CD4-positive, alpha-beta T cell treated with Interleukin-1 beta for 1 hour (primary cell): ENCODE measurements at regions not wholly inside any gene's neighbourhood (a gene's known extent, or its start where the extent isn't known, plus 50 kb on each side); places are given as distances from the start of the nearest gene placed in this dataset.

ENCODE experiments used
- DNase-seq, 2 donors: peaks; one replicate each; pipeline ENCODE4 v3.0.0-alpha.2; 2020 to 2022

DNA sequence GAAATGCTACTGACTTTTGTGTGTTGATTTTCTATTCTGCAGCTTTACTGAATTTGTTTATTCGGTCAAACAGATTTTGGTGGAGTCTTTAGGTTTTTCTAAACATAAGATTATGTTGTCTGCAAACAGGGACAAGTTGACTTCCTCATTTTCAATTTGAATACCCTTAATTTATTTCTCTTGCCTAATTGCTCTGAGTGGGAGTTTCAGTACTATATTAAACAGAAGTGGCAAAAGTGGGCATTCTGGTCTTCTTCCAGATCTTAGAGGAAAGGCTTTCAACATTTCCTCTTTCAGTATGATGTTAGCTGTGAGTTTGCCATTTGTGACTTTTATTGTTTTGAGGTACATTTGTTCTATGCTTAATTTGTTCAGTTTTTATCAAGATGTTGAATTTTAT, 268.5 kb downstream of the WNT5A start:
- no peak for DNase-seq

DNA sequence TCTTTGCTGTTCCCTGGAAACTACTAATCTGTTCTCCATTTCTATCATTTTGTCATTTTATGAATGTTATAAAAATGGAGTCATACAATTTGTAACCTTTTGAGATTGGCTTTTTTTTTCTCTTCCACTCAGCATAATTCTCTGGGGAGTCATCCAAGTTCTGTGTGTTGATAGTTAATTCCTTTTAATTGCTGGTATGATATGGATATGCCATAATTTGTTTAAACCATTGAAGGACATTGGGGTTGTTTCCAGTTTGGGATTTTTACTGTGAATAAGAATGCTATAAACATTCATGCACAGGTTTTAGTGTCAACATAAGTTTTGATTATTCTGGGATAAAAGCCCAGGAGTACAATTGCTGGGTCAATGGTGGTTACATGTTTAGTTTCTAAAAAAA, 279.4 kb downstream of the WNT5A start:
- no peak for DNase-seq

DNA sequence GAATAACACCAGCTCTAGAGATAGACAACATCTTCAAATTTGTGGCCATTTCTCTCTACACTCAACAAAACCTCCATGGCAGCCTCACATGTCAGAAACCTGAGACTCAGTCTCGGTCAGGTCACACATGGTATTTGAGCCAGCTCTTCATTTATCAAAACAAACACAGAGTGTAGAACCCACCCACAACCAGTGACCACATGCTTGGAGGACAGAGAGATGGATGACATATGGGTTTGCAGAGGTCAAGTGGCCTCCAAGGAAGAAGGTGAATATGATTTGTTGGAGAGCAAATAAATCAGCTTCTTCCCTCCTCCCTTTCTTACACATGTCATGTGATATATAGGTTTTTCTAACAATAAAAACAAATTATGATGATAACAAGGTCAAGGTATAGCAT, 278.1 kb upstream of the LRTM1 start:
- DNase-seq = no peak

DNA sequence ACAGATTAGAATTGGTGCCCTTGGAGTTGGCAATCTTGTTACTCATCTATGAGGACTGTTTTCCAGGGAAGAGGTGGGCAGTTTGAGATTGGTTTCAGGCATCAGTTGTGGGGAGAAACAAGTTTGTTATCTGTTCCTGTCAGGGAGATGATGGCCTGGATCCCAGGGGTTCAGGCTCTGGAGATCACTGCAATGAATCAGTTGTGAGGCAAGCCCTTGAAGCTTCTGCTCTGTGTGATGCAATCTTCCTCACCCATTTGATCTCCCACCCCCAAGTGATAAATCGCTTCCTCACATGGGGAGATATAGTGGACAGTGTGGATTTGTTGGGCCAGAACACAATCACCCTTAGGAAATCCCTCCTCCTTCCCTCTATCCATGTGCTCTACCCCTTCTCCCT, 276.6 kb upstream of the LRTM1 start:
- DNase-seq = no peak

DNA sequence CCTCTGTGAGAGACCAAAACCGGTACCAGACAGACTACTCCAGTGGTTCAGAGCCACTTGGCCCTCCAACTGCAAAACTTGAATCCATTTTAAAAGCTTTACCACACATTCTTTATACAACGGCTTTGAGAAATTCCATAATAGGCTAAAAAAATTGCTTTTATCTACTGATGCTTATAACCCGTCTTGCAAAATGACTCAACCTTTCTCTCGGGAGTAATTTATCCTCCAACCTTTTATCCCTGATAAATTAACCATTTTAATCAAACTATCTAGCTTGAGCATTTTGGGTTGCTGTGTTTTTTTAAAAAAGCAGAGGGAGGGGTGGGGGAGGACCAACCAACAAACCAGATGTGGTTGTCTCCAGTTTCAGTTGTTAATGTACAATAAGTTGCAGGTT, 275.7 kb upstream of the LRTM1 start:
- DNase-seq = no peak

DNA sequence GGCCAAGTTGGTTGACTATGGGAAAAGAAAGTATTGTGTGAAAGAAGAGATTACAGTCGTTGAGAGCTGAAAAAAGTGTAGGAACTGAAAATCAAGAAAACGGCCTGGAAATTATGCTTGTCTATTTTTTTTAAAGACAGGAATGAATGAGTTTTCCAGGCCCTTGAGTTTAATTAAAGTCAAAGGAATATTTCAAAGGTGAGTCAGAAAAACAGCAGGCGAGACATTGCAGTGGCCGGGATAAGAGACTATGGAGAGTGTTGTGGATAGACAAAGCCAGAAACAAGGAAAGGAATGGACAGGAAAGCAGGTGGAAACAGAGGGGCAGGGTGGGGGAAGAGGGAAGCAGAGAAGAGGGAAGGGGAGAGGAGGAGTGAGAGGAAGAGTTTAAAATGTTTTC, 275.1 kb upstream of the LRTM1 start:
- DNase-seq = no peak

DNA sequence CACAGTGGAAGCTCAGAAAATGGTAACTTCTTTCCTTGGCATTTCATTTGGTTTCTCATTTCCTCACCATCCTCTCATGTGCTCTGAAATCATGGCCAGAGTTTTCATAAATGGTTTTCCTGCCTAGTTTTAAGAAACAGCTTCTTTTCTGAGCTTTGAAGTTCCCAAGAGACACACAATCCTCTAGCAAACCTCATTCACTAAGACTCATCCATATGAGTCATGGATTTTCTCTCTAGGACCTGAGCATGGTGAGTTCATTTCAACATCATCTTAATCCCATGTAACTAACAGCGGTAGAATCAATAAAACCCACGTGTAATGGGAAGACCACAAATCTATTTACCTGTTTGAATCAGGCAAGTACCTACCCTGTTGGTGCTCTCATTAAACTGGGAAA, 274.5 kb upstream of the LRTM1 start:
- no peak for DNase-seq

DNA sequence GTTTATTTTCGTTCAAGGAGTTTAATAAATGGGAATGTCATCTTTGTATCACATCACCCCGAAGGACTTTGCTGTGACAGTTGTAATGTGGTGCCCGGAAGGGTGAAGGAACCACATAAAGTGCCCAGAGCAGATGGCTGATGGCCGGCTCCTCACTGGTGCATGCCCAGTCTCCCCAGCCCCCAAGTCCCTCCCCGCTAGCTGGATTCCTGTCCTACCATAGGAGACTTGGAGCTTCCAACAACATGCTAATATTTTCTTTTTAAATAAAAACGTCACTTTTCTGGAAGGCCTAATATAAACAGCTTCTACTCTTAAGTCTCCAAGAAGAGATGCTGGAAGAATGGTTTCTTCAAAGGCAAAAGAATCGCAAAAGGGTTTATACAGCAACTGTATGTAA, 273.9 kb upstream of the LRTM1 start:
- no peak for DNase-seq

DNA sequence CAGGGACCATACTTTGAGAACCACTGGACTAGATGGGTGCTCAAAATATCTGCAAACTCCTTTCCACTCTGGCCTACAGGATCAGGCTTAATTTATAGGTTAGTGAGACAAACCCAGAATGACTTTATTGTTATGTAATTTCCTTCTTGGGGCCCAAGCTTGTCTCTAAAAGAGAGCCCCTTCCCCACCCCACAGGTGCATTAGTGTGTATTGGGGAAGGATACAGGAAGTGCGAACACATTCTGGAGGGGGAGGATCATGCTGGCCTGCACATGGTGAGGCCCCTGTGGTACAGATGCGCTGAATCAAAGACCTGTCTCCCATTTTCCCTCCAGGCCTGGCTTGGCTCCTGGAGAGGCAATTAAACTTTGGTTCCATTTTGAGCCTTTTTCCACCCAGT, 273.0 kb upstream of the LRTM1 start:
- DNase-seq = no peak

DNA sequence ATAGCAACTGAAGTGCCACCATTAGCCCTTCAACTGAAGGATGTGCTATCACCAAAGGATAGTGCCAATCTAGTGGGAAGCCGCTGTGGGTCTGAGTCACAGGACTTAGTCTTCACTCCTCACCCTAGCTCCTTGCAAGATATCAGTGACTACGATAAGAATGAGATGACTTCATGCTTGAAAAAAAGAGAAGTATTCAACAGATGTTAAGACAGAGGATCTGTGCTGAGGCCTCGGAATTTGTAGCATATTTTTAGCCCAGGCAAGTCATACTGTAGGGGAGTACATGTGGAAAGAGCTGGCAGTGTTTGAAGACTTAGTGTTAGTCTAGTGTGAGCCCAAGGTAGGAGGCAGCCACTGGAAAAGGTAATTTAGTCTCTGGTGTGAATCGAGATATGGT, 270.7 kb upstream of the LRTM1 start:
- DNase-seq = no peak

DNA sequence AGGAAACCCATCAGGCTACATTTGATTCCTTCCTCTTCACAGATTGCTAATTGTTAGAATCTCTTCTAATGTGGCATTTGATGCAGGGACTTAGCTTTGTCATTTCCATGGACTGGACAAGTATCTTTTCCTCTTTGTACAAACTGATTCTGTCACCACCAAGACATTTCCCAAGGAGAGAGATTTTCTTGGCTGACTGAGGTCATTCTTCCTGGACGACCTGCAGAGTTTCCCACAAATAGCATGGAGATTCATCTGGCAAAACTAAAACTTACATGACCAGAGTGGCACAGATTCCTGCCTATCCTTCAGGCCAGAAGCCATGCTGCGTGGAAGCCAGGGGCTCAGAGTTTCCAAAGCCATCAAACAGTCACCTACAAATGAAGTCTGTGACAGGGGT, 269.2 kb upstream of the LRTM1 start:
- DNase-seq = no peak

DNA sequence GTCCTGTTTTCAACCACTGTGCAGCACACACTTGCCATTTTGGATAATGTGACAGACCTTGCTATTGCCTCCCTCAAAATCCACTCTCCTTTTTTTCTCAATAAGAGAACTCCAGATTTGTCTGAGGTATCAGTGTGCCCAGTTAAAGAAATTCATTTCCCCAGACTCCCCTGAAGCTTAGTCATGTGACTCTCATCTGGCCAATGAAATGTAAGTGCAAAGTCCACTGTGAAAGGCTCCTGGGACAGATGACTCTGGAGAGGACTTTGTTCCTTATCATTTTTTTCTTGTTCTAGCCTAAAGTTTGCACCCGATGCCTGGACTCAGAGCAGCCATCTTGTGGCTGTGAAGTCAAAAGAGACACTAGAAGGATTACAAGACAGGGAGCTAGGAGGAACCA, 268.6 kb upstream of the LRTM1 start:
- no peak for DNase-seq

DNA sequence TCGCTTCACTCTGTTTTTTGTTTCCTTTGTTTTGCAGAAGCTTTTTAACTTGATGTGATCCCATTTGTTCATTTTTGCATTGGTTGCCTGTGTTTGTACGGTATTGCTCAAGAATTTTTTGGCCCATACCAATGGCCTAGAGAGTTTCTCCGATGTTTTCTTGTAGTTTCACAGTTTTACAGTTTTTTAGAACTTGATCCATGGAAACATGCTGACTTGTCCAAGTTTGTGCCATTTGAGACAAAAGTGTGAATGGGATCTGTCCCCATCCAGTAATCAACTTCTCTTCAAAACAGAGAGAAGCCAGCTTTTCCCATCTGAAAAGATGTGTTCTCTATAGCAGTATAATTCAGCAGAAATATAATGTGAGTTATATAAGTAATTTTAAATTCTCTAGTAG, 266.5 kb upstream of the LRTM1 start:
- no peak for DNase-seq

DNA sequence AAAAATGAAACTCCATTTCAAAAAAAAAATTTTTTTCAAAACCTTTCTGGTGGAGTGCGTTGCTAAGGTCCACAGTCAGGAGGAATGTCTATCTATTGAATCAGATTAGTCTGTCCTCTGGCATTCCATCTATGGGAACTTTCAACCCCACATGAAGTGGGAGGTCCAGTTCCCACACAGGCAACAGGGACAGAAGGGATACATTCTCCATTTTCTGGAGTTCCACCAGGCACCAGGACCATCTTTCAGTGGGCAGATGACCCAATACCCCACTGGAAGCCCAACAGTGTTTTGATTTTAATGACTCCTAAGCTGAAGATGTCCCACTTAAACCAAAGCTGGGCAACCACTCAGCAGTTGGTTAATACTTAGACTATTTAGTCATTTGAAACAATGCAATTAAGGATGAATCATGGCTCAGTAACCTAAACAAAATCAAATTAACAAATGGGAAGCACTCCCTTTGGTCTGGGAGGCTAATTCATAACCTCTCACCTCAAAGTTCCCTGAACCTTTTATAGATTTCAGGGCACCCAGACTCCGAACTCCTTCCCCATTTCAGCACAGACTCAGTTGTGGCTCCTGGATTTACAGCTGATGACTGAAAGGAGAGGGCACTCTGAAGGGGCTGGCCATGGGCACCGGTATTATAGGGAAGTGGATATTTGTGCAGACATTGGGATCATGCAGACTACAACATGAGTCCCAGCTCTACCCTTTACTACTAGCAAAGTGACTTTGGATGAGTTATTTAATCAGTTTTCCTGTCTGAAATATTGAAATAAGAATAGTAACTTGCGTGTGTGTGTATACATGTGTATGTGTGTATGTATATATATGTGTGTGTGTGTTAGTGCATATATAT, 264.3 kb upstream of the LRTM1 start:
- no peak for DNase-seq

DNA sequence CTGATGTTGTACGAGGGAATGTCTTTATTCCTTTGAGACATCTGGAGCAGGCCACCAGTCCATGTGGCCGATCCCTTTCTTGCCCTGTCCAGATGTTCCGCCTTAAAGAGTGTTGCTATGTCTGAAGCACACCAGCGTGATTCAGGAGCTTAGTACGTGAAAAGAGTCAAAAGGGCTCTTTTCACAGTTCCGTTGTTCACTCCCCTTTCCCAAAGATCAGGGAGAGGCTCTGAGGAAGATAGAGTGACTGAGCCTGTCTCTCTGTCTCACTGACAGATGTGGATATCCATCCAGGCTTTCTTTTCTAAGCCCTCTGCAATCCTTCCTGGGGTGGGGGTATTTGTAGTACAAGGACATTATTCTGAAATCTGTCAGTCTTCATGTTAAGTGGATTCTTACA, 262.5 kb upstream of the LRTM1 start:
- no peak for DNase-seq

DNA sequence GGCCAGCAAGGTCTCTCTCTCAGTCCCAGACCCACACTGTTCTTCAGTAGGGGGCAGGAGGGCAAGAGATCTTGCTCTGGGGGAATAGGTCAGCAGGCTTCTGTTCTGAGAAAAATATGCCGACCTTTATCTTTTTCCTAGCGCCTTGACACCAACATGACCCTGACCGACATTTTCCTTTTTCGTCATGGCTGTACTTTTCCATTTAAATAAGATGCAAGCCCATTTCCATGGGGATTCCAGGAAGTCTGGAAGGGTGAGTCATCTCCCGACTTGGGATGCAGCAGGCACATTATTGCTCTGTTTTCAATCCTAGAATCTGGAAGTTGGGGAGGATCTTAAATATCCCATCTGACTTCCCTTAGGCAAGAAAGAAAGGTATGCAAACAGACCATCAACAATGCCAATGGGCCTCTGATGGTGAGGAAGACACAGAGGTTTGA, 261.5 kb upstream of the LRTM1 start:
- no peak for DNase-seq

DNA sequence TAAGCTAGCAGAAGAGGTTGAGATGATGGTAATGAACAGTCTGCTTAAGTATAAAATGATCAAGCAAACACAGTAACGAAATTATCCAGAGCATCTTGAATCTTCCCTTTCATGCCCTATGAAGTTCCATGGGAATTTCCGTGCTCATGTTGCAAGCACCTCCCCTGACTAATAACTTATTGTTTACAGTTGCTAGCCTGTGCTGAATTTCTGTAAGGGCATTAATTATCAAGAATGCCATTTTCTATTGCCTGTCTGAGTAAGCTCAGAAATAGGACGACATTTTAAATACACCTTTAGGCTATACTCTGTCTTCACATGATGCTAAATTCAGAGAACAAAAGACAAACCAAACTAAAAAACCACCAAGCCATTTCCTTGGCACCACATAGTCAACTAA, 257.5 kb upstream of the LRTM1 start:
- no peak for DNase-seq

DNA sequence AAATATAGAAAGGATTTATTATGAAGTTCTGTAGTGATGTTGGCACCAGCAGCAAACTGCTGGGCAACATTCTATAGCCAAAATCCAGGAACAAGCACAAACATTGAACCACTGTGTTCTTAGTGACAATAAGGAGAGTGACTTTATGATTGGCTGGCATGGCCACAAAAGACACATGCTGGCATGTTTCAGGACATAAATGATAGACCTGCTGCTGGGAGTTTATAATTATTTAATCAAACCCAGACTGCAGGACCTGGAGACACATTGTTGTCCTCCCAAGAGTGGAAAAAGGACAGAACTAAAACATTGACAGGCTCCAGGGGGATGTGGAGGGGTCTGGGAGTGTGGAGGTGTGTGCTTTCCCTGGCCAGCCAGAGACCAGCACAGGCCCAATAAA, 255.3 kb upstream of the LRTM1 start:
- no peak for DNase-seq

DNA sequence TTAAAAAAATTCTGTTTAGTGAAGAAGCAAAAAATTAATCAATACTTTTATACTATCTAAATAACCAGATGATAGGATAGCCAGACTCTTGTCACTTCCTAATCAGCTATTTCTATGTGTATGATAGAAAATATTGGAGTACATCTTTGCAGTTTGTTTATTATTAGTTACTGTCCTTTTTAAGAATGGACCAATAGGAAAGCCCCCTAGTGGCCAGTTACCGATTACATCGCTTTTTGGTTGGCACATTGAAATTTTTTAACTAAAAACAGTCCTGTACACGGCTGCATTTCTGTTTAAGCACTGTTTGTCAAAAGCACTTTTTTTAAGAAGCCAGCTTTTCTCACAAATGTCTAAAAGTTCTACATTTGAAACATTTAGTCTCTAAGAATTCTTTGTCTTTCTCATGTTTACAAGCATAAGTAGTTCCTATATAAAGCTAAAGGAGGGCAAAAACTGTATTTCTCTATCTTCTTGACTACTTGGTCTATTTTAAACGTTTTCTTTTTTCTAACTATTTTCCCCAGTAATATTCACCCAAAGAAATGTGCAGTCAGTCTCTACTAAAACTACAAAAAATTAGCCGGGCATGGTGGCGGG, 253.2 kb upstream of the LRTM1 start:
- DNase-seq = no peak

DNA sequence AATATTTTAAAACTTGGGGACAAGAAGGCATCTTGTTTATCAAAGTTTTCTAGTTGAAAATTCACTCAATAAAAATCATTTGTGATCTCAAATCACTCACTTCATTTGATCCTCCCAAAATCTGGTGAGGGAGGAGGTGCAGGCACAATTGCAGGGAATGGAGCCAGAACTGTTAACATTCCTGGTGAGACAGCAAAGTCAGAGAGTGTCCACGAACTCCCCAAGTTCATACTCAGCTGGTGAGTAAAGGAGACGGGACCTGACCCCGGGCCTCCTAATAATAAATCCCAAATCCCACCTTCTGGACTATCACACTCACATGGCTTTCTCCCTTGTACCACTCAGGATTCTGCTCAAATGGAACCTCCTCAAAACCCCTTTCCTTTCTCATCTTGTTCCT, 252.3 kb upstream of the LRTM1 start:
- DNase-seq = no peak

DNA sequence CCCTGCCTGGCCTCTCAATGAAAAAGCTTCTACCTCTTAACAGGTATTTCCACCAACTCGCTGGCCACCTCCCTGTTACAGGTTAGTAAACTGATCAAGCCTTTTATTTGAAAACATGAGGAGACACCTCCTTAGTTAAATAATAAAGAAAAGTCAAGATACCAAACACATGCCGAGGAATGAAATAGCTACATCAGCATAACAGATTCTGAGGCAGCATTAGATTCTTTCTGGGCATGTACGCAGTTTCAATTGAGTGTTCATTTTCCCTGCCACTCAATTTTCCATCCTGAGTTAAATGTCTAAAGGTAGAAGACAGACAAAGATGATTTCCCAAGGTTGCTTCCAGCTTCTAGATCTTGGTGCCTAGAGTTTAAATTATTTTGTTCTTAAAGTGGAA, 250.5 kb upstream of the LRTM1 start:
- DNase-seq = no peak

DNA sequence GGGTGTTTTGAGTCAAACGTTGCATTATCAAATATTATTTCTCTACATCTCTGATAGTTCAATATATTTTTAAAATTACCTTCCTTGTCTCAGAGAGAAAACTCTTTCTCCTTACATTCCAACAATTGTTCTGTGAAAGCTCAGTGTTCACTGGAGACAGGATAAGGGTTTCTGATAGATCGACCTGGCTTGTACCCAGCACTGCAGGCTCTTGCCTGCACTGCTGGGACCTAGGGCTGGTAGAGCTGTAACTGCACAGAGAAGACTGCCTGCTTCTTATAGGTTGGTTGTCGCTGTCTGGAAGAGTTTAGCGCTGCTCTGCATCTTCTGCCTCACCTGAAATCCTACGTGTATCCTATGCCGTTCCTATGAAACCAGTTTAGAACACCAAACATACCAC, 249.9 kb upstream of the LRTM1 start:
- no peak for DNase-seq

DNA sequence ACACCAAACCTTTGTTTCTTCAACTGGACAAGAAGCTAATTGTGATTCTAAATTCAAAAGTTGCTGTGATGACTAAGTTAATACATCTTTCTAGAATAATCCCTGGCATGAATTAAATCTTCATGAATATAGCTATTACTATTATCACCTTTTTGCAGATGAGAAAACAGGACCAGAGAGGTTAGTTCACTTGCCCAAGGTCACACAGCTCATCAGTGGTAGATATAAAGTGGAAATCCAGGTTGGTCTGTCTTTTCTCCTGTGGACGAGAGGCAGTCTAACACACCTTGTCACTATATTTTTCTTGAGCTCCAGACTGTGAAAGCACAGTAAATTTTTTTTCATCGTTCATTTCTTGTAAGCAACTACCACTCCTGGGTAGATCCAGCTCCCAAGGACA, 247.6 kb upstream of the LRTM1 start:
- no peak for DNase-seq

DNA sequence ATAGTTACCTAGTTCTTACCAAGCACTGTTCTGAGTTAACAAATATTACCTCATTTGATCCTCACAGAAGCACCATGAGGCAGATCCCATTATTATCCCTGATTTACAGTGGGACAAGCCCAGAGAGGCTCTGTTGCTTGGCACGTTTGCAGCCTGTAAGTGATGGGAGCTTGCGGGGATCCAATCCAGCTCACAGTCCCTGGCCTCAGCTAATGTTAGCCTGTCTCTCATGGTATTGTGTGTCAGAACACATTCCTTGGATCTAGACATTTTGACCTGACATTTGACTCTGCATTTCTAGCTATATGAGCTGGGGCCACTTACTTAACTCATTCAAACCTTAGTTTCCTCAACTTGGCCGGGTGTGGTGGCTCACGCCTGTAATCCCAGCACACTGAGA, 246.9 kb upstream of the LRTM1 start:
- no peak for DNase-seq

DNA sequence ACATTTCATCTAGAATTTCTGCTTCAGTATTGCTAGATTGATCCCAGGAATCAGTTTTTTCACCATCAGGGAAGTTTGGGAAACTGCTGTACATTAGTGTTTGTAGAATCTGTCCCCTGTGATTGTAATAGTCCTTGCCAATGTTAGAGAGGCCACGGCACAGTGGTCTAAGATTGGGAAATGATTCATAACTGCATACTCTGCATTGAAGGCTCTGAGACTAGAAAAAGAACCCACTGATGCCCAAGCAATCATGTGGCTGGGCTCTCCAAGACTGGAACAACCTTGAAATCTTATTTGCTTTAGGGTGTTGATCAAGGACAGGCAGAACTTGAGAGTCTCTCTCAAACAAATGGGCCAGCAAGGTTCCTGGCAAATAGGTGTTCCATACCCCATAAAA, 245.6 kb upstream of the LRTM1 start:
- DNase-seq = no peak
